ENCODE measurements at regions not wholly inside any gene's neighbourhood (a gene's known extent, or its start where the extent isn't known, plus 50 kb on each side); places are given as distances from the start of the nearest gene placed in this dataset.

DNA sequence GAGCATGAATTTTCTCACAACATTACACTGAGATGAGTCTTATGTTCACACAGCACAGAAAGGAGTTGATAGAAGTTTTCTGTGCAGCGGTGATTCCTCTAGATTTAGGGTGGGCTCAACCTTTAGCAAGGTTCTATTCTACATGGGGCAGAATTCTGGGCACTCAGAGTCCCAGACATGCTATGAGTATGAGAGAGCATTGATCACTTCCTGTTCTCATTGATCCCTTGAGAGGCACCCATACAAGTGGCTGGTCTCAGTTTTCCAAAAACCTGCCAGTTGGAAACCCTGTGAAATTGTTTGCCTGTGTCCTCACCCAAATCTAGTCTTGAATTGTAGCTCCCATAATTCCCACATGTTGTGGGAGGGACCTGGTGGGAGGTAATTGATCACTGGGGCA lies 112.5 kb upstream of the NR2F2 start:
- H3K9me3 ChIP-seq, result no peaks in the 10 kb centered on the region
- DNase-seq, result no peak
- TF ChIP-seq POLR2A (IDR thresholded peaks at IDR 0.05), result no peak
- TF ChIP-seq, protein P1, sequence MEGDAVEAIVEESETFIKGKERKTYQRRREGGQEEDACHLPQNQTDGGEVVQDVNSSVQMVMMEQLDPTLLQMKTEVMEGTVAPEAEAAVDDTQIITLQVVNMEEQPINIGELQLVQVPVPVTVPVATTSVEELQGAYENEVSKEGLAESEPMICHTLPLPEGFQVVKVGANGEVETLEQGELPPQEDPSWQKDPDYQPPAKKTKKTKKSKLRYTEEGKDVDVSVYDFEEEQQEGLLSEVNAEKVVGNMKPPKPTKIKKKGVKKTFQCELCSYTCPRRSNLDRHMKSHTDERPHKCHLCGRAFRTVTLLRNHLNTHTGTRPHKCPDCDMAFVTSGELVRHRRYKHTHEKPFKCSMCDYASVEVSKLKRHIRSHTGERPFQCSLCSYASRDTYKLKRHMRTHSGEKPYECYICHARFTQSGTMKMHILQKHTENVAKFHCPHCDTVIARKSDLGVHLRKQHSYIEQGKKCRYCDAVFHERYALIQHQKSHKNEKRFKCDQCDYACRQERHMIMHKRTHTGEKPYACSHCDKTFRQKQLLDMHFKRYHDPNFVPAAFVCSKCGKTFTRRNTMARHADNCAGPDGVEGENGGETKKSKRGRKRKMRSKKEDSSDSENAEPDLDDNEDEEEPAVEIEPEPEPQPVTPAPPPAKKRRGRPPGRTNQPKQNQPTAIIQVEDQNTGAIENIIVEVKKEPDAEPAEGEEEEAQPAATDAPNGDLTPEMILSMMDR (IDR thresholded peaks at IDR 0.05), result no peak
- H3K4me1 ChIP-seq, result no peaks in the 10 kb centered on the region
- no peaks in the 10 kb centered on the region for H3K36me3 ChIP-seq
- no peak overlapping the region for H3K27ac ChIP-seq
- no peak overlapping the region for H3K4me3 ChIP-seq
- intact Hi-C loops (cut with DNase I; ENCODE audit: low total_unique reads), result no loop called here
- H3K27me3 ChIP-seq, result no peaks in the 10 kb centered on the region

DNA sequence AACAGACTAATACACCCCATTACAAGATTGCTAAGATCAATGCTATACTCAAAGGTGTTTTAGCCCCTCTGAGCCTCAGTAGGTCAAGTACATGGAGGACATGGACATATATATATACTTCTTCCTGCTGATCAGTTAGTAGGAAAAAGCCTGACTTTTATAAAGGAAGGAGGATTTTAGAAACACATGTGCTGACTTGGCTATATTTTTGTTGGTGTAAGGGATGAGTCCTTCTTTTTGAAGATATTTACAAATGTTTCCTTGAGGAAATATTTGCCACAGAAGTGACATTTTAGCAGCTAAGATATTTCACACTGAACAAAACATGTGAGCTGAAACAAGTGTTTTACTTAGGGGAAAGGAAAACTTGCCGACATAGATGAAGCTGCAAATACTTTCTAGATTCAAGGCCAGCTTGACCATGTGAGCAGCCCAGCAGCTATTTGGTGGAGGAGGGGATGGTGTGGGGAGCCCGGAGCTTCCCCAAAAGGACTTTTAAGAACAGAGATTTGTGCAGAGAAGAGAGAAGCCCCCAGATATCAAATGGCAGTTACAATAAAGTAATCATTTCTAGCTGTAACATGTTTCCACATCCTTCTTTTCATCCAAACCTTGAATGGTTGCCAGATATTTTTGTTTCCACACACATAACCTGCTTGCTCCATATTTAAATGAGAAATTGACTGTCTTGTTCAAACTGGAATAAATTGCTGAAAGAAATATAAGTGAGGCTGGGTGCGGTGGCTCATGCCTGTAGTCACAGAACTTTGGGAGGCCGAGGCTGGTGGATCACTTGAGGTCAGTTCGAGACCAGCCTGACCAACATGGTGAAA lies 111.7 kb upstream of the NR2F2 start:
- Histone ChIP-seq H3K27ac (no peak overlapping the region), H3K4me1 (no peaks in the 10 kb centered on the region), H3K27me3 (no peaks in the 10 kb centered on the region), H3K4me3 (no peak overlapping the region), H3K36me3 (no peaks in the 10 kb centered on the region), H3K9me3 (no peaks in the 10 kb centered on the region)
- intact Hi-C loops (cut with DNase I; ENCODE audit: low total_unique reads), result no loop called here
- no peak for DNase-seq
- no peak for TF ChIP-seq POLR2A (IDR thresholded peaks at IDR 0.05)
- TF ChIP-seq, protein P1 (IDR thresholded peaks at IDR 0.05), result no peak

DNA sequence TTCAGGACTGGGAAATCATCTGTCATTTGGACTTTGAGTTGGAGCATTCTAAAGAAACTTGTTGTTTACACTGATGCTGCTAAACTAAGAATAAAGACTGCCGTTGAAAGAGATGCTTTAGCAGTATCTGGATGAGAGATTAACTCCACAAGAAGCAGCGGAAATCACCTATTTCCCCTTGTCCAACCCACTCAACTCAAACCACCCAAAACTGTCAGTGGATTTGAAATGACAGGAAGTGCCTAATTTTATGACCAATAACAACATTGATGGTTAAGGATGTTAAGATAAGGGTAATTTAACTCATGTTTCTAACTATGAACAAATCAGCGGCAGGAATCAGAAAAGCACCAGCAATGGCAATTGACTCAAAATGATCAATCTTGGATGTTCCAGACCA lies 110.8 kb upstream of the NR2F2 start:
- H3K9me3 ChIP-seq, result no peaks in the 10 kb centered on the region
- no peak overlapping the region for H3K27ac ChIP-seq
- no peak for DNase-seq
- H3K4me3 ChIP-seq, result no peak overlapping the region
- H3K4me1 ChIP-seq, result no peaks in the 10 kb centered on the region
- H3K36me3 ChIP-seq, result no peaks in the 10 kb centered on the region
- intact Hi-C loops (cut with DNase I; ENCODE audit: low total_unique reads), result no loop called here
- no peak for TF ChIP-seq POLR2A (IDR thresholded peaks at IDR 0.05)
- TF ChIP-seq, protein P1 (IDR thresholded peaks at IDR 0.05), result no peak
- no peaks in the 10 kb centered on the region for H3K27me3 ChIP-seq

DNA sequence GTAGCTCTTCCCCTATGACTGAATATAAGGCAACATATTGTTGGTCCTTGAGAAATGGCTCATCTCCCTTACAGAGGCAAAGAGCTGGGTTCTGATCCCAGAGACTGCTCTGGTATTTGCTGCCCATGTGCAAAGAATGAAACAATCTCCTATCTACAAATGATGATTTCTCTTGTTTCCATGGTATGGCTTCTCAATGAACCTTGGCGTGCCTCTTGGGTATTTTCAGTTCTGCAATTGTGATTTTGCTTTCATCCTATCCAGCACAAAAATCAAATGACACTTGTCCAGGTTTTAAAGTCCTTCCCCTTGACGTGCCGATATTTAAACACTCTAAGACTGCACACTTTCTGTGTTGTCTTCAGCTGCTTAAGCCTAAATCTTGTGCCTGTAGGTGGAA lies 109.8 kb upstream of the NR2F2 start:
- H3K27ac ChIP-seq, result no peak overlapping the region
- no peak overlapping the region for H3K4me3 ChIP-seq
- TF ChIP-seq, protein P1 (IDR thresholded peaks at IDR 0.05), result no peak
- TF ChIP-seq POLR2A (IDR thresholded peaks at IDR 0.05), result no peak
- H3K4me1 ChIP-seq, result no peaks in the 10 kb centered on the region
- no peaks in the 10 kb centered on the region for H3K9me3 ChIP-seq
- H3K27me3 ChIP-seq, result no peaks in the 10 kb centered on the region
- H3K36me3 ChIP-seq, result no peaks in the 10 kb centered on the region
- no peak for DNase-seq
- intact Hi-C loops (cut with DNase I; ENCODE audit: low total_unique reads), result no loop called here

DNA sequence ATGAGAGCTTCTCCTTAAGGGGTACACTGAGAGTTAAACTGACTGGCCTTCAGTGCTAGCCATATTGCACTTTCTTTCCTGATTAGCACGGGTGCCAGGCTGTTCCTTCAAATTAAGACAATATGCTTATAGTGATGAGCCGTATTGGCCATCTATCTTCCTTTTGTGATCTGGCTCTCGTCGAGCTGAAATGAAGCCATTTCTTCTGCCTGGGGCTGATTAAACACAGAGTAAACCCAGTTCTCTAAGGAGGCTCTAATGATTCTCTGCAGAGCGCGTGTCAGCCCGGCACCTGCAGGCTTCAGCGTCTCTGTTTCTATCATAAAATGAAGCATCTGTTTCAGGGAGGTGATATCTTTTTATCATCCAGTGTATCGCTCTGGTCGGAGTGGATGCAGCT lies 107.5 kb upstream of the NR2F2 start:
- no peak overlapping the region for H3K4me3 ChIP-seq
- DNase-seq, result no peak

More for the DNA sequence above, 107.5 kb upstream of the NR2F2 start:
- intact Hi-C loops (cut with DNase I; ENCODE audit: low total_unique reads), result no loop called here
- TF ChIP-seq, protein P1 (IDR thresholded peaks at IDR 0.05), result no peak
- TF ChIP-seq POLR2A (IDR thresholded peaks at IDR 0.05), result no peak
- H3K27me3 ChIP-seq, result no peaks in the 10 kb centered on the region
- H3K4me1 ChIP-seq, result no peaks in the 10 kb centered on the region
- no peak overlapping the region for H3K27ac ChIP-seq
- no peaks in the 10 kb centered on the region for H3K9me3 ChIP-seq
- H3K36me3 ChIP-seq, result no peaks in the 10 kb centered on the region

All from uterus (tissue), 3 donors.